ENCODE measurements at regions not wholly inside any gene's neighbourhood (a gene's known extent, or its start where the extent isn't known, plus 50 kb on each side); places are given as distances from the start of the nearest gene placed in this dataset.

DNA sequence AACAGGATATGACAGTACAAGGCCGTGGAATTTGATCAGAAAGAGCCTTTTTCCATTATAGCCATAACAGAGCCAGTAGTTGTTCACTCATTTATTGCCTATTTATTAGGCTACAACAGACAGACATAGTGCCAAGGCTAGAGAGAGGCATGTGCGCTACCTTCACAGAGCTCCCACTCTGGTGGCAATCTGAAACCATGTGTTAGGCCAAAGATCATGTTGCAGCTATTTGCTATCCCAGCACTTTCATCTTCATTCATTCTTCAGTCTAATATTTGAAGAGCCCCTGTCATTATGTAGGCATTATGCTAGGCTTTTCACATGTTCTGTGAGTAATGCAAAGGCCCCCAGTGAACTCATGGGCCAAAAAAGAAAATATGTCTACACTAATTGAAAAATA, 404.8 kb downstream of the IGSF11 start:
- Histone ChIP-seq H3K4me3 (ENCODE audit: low read length) (no peak overlapping the region), H3K9me2 (replicated peaks; ENCODE audit: low read length) (no peaks in the 10 kb centered on the region), H3K9me3 (ENCODE audit: low read length) (no peaks in the 10 kb centered on the region), H3K36me3 (ENCODE audit: low read depth, low read length) (no peaks in the 10 kb centered on the region), H4K20me1 (ENCODE audit: low read length) (no peaks in the 10 kb centered on the region), H3K4me1 (ENCODE audit: insufficient read depth, low read length) (no peaks in the 10 kb centered on the region), H3K27me3 (ENCODE audit: low read length) (no peaks in the 10 kb centered on the region), H3K27ac (ENCODE audit: low read length) (no peak overlapping the region), H3K4me2 (ENCODE audit: low read length) (no peak overlapping the region), H3F3A (ENCODE audit: low read length, unreplicated experiment) (no peaks in the 10 kb centered on the region), H3K9ac (ENCODE audit: low read length) (no peak overlapping the region), H2AFZ (ENCODE audit: low read length) (no peak overlapping the region), H3K79me2 (ENCODE audit: low read length) (no peaks in the 10 kb centered on the region)
- CTCF ChIA-PET: no interaction called here
- intact Hi-C loops (cut with micrococcal nuclease): no loop called here
- ATAC-seq (no peak), DNase-seq (no peak)
- POLR2A ChIA-PET (ENCODE audit: unreplicated experiment): no interaction called here
- no peak for TF ChIP-seq EZH2 (IDR thresholded peaks at IDR 0.05; ENCODE audit: low read length, unreplicated experiment)
- TF ChIP-seq EZH2phosphoT487 (IDR thresholded peaks at IDR 0.05; ENCODE audit: borderline replicate concordance, low read length): no peak
- TF ChIP-seq, protein P1, sequence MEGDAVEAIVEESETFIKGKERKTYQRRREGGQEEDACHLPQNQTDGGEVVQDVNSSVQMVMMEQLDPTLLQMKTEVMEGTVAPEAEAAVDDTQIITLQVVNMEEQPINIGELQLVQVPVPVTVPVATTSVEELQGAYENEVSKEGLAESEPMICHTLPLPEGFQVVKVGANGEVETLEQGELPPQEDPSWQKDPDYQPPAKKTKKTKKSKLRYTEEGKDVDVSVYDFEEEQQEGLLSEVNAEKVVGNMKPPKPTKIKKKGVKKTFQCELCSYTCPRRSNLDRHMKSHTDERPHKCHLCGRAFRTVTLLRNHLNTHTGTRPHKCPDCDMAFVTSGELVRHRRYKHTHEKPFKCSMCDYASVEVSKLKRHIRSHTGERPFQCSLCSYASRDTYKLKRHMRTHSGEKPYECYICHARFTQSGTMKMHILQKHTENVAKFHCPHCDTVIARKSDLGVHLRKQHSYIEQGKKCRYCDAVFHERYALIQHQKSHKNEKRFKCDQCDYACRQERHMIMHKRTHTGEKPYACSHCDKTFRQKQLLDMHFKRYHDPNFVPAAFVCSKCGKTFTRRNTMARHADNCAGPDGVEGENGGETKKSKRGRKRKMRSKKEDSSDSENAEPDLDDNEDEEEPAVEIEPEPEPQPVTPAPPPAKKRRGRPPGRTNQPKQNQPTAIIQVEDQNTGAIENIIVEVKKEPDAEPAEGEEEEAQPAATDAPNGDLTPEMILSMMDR (conservative IDR thresholded peaks at IDR 0.05; ENCODE audit: low read depth, low read length): no peak
- BruUV-seq (replicated peaks): no TSS peak

DNA sequence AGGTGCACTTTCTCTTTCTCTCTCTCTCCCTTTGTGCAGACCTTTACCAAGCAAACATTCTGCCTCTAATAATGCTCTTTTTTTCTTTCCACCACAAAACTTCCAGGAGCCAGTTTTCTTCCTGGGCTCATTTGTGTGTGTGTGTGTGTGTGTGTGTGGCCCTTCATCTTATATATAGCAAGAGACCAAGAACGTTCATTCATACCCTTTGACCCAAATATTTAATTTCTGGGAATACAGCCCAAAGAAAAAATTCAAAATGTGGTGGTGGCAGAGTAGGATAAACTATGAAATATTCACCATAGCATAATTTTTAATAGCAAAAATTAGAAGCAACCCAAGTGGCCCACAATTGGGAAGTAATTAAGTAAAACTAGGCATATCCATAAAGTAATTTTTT, 398.9 kb downstream of the IGSF11 start:
- Histone ChIP-seq H3F3A (ENCODE audit: low read length, unreplicated experiment) (no peaks in the 10 kb centered on the region), H3K36me3 (ENCODE audit: low read depth, low read length) (no peaks in the 10 kb centered on the region), H4K20me1 (ENCODE audit: low read length) (no peaks in the 10 kb centered on the region), H3K9me3 (ENCODE audit: low read length) (no peaks in the 10 kb centered on the region), H3K4me3 (ENCODE audit: low read length) (no peak overlapping the region), H3K9me2 (replicated peaks; ENCODE audit: low read length) (no peaks in the 10 kb centered on the region), H3K4me2 (ENCODE audit: low read length) (no peak overlapping the region), H3K9ac (ENCODE audit: low read length) (no peak overlapping the region), H3K79me2 (ENCODE audit: low read length) (no peaks in the 10 kb centered on the region), H2AFZ (ENCODE audit: low read length) (no peak overlapping the region), H3K4me1 (ENCODE audit: insufficient read depth, low read length) (no peaks in the 10 kb centered on the region), H3K27ac (ENCODE audit: low read length) (no peak overlapping the region), H3K27me3 (ENCODE audit: low read length) (no peaks in the 10 kb centered on the region)
- DNase-seq (no peak), ATAC-seq (no peak)
- CTCF ChIA-PET: no interaction called here
- TF ChIP-seq EZH2 (IDR thresholded peaks at IDR 0.05; ENCODE audit: low read length, unreplicated experiment) (no peak), EZH2phosphoT487 (IDR thresholded peaks at IDR 0.05; ENCODE audit: borderline replicate concordance, low read length) (no peak)
- TF ChIP-seq, protein P1 (conservative IDR thresholded peaks at IDR 0.05; ENCODE audit: low read depth, low read length): no peak
- intact Hi-C loops (cut with micrococcal nuclease): no loop called here
- no TSS peak for BruUV-seq (replicated peaks)
- POLR2A ChIA-PET (ENCODE audit: unreplicated experiment): no interaction called here

DNA sequence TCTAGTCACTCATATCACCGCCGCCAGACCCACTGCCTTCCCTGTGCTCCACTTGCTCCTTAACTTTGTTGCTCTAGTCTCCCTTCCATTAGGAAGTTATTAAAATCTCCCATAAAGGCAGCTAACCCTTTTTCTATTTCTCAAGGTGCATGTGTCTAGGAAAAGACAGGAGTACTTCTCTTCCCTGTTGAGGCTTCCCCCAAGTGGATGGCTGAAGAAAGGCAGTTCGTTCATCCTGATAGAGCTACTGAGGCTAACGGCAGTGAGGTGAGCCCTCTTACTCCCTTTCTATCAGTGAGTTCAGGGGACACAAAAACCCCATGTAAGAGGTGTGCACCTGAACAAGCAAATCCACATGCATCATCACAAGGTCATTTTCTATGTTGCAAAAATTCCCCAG, 397.8 kb downstream of the IGSF11 start:
- Histone ChIP-seq H3K4me2 (ENCODE audit: low read length) (no peak overlapping the region), H3F3A (ENCODE audit: low read length, unreplicated experiment) (no peaks in the 10 kb centered on the region), H3K27ac (ENCODE audit: low read length) (no peak overlapping the region), H2AFZ (ENCODE audit: low read length) (no peak overlapping the region), H3K36me3 (ENCODE audit: low read depth, low read length) (no peaks in the 10 kb centered on the region), H3K4me3 (ENCODE audit: low read length) (no peak overlapping the region), H3K9me2 (replicated peaks; ENCODE audit: low read length) (no peaks in the 10 kb centered on the region), H3K9ac (ENCODE audit: low read length) (no peak overlapping the region), H3K4me1 (ENCODE audit: insufficient read depth, low read length) (no peaks in the 10 kb centered on the region), H4K20me1 (ENCODE audit: low read length) (no peaks in the 10 kb centered on the region), H3K79me2 (ENCODE audit: low read length) (no peaks in the 10 kb centered on the region), H3K27me3 (ENCODE audit: low read length) (no peaks in the 10 kb centered on the region), H3K9me3 (ENCODE audit: low read length) (no peaks in the 10 kb centered on the region)
- intact Hi-C loops (cut with micrococcal nuclease): no loop called here
- BruUV-seq (replicated peaks): no TSS peak
- POLR2A ChIA-PET (ENCODE audit: unreplicated experiment): no interaction called here
- no peak for ATAC-seq
- DNase-seq: peak; percentile 11
- CTCF ChIA-PET: no interaction called here
- no peak for TF ChIP-seq EZH2phosphoT487 (IDR thresholded peaks at IDR 0.05; ENCODE audit: borderline replicate concordance, low read length)
- TF ChIP-seq, protein P1 (conservative IDR thresholded peaks at IDR 0.05; ENCODE audit: low read depth, low read length): peak; percentile 36; the same call in 1 of the 2 replicates

All from PC-3 (cell line).